ENCODE measurements at regions not wholly inside any gene's neighbourhood (a gene's known extent, or its start where the extent isn't known, plus 50 kb on each side); places are given as distances from the start of the nearest gene placed in this dataset.

DNA sequence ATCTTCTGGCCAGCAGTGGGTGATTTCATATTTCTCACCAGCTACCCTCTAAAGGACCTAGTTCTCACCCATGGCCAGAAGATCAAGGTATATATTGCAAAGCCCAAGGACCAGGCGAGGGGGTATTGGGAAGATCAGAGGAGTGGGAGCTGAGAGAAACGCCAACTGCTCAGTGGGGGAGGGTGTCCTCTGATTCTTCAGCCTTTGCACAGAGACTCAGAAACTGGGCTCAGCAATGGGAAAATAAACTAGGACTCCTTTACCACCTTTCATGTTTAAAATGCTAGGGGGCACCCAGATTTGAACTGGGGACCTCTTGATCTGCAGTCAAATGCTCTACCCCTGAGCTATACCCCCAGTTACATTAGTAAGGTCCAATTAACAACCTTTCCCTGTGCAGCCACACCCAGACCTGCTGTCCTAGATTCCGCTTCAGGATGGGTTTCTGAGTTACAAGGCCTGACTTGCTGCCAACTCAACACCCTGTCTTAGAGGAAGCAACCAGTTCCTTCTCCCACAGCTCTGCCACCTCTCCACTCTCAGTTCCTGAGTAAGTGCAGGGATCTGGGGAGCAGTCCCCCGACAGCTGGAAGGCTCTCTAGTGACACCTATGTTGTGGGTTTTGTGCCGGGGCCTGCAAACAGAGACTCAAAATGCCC is 93.5 kb downstream of the ZNF783 start:
- TF ChIP-seq, protein P1, sequence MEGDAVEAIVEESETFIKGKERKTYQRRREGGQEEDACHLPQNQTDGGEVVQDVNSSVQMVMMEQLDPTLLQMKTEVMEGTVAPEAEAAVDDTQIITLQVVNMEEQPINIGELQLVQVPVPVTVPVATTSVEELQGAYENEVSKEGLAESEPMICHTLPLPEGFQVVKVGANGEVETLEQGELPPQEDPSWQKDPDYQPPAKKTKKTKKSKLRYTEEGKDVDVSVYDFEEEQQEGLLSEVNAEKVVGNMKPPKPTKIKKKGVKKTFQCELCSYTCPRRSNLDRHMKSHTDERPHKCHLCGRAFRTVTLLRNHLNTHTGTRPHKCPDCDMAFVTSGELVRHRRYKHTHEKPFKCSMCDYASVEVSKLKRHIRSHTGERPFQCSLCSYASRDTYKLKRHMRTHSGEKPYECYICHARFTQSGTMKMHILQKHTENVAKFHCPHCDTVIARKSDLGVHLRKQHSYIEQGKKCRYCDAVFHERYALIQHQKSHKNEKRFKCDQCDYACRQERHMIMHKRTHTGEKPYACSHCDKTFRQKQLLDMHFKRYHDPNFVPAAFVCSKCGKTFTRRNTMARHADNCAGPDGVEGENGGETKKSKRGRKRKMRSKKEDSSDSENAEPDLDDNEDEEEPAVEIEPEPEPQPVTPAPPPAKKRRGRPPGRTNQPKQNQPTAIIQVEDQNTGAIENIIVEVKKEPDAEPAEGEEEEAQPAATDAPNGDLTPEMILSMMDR (conservative IDR thresholded peaks at IDR 0.05; ENCODE audit: low read depth, low read length) = no peak
- TF ChIP-seq EZH2 (IDR thresholded peaks at IDR 0.05; ENCODE audit: borderline replicate concordance, low read depth, low read length, poor library complexity, severe bottlenecking) = no peak
